ENCODE measurements at regions not wholly inside any gene's neighbourhood (a gene's known extent, or its start where the extent isn't known, plus 50 kb on each side); places are given as distances from the start of the nearest gene placed in this dataset.

- TF ChIP-seq ZFX (IDR thresholded peaks at IDR 0.05) (no peak), EZH2 (IDR thresholded peaks at IDR 0.05) (no peak)
- TF ChIP-seq, protein P1, sequence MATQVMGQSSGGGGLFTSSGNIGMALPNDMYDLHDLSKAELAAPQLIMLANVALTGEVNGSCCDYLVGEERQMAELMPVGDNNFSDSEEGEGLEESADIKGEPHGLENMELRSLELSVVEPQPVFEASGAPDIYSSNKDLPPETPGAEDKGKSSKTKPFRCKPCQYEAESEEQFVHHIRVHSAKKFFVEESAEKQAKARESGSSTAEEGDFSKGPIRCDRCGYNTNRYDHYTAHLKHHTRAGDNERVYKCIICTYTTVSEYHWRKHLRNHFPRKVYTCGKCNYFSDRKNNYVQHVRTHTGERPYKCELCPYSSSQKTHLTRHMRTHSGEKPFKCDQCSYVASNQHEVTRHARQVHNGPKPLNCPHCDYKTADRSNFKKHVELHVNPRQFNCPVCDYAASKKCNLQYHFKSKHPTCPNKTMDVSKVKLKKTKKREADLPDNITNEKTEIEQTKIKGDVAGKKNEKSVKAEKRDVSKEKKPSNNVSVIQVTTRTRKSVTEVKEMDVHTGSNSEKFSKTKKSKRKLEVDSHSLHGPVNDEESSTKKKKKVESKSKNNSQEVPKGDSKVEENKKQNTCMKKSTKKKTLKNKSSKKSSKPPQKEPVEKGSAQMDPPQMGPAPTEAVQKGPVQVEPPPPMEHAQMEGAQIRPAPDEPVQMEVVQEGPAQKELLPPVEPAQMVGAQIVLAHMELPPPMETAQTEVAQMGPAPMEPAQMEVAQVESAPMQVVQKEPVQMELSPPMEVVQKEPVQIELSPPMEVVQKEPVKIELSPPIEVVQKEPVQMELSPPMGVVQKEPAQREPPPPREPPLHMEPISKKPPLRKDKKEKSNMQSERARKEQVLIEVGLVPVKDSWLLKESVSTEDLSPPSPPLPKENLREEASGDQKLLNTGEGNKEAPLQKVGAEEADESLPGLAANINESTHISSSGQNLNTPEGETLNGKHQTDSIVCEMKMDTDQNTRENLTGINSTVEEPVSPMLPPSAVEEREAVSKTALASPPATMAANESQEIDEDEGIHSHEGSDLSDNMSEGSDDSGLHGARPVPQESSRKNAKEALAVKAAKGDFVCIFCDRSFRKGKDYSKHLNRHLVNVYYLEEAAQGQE (IDR thresholded peaks at IDR 0.05; ENCODE audit: low read depth), result no peak
These were observed 355.5 kb downstream of the FBXW7 start for GRCh38 chr4:152180369-152180768.
